ENCODE measurements at regions not wholly inside any gene's neighbourhood (a gene's known extent, or its start where the extent isn't known, plus 50 kb on each side); places are given as distances from the start of the nearest gene placed in this dataset.

- Histone ChIP-seq H3K4me3 (ENCODE audit: control insufficient read depth in 2 of 3, extremely low read depth in 1 of 3, insufficient read depth in 2 of 3, low read depth in 1 of 3, low read length in 3 of 3) (no peak overlapping the region), H3K36me3 (ENCODE audit: control insufficient read depth in 2 of 2, extremely low read depth in 1 of 2, insufficient read depth in 2 of 2, low read length in 2 of 2) (no peaks in the 10 kb centered on the region), H3K27ac (ENCODE audit: control insufficient read depth, insufficient read depth, low read length) (no peak overlapping the region), H3K27me3 (ENCODE audit: control insufficient read depth, extremely low read depth, insufficient read depth, low read length) (no peaks in the 10 kb centered on the region), H3K9me3 (ENCODE audit: control insufficient read depth, low read depth, low read length) (no peaks in the 10 kb centered on the region), H3K9me1 (ENCODE audit: control insufficient read depth, extremely low read depth, insufficient read depth, low read length) (no peaks in the 10 kb centered on the region), H3K4me2 (ENCODE audit: control insufficient read depth, extremely low read depth, insufficient read depth, low read depth, low read length) (no peak overlapping the region), H2AFZ (ENCODE audit: control insufficient read depth, low read length) (no peak overlapping the region), H3K9ac (ENCODE audit: control insufficient read depth, extremely low read depth, insufficient read depth, low read length) (no peak overlapping the region), H3K4me1 (ENCODE audit: control insufficient read depth, extremely low read depth, insufficient read depth, low read length) (no peaks in the 10 kb centered on the region), H4K20me1 (ENCODE audit: control insufficient read depth, extremely low read depth, insufficient read depth, low read length) (no peaks in the 10 kb centered on the region), H3K79me2 (ENCODE audit: control insufficient read depth, insufficient read depth, low read length) (no peaks in the 10 kb centered on the region)
- DNase-seq (ENCODE audit: low read depth, low spot score): no peak
- FAIRE-seq: no peak
- dilution Hi-C loops (cut with MboI; ENCODE audit: extremely low pct_ligation_motif_present, low sequenced_read_pairs): no loop called here
- TF ChIP-seq EZH2 (IDR thresholded peaks at IDR 0.05; ENCODE audit: low read length) (no peak), CTCF (optimal IDR thresholded peaks at IDR 0.05 in 1 of 3, IDR thresholded peaks at IDR 0.05 in 1 of 3, conservative IDR thresholded peaks at IDR 0.05 in 1 of 3; ENCODE audit: extremely low read depth in 1 of 3, insufficient read depth in 2 of 3, low read length in 3 of 3) (no peak)
These were observed 72.1 kb upstream of the SEMA6A start for GRCh38 chr5:116646611-116647289.

- no peak overlapping the region for H3K4me2 ChIP-seq (ENCODE audit: control insufficient read depth, extremely low read depth, insufficient read depth, low read depth, low read length)
- no peaks in the 10 kb centered on the region for H3K36me3 ChIP-seq (ENCODE audit: control insufficient read depth in 2 of 2, extremely low read depth in 1 of 2, insufficient read depth in 2 of 2, low read length in 2 of 2)
- DNase-seq (ENCODE audit: low read depth, low spot score): no peak
- no peak overlapping the region for H3K9ac ChIP-seq (ENCODE audit: control insufficient read depth, extremely low read depth, insufficient read depth, low read length)
- FAIRE-seq: no peak
- no peak overlapping the region for H3K27ac ChIP-seq (ENCODE audit: control insufficient read depth, insufficient read depth, low read length)
- H2AFZ ChIP-seq (ENCODE audit: control insufficient read depth, low read length): no peak overlapping the region
- H3K4me3 ChIP-seq (ENCODE audit: control insufficient read depth in 2 of 3, extremely low read depth in 1 of 3, insufficient read depth in 2 of 3, low read depth in 1 of 3, low read length in 3 of 3): no peak overlapping the region
- no peaks in the 10 kb centered on the region for H3K27me3 ChIP-seq (ENCODE audit: control insufficient read depth, extremely low read depth, insufficient read depth, low read length)
- TF ChIP-seq CTCF (optimal IDR thresholded peaks at IDR 0.05 in 1 of 3, IDR thresholded peaks at IDR 0.05 in 1 of 3, conservative IDR thresholded peaks at IDR 0.05 in 1 of 3; ENCODE audit: extremely low read depth in 1 of 3, insufficient read depth in 2 of 3, low read length in 3 of 3) (no peak), EZH2 (IDR thresholded peaks at IDR 0.05; ENCODE audit: low read length) (no peak)
- no peaks in the 10 kb centered on the region for H3K9me3 ChIP-seq (ENCODE audit: control insufficient read depth, low read depth, low read length)
- H3K9me1 ChIP-seq (ENCODE audit: control insufficient read depth, extremely low read depth, insufficient read depth, low read length): no peaks in the 10 kb centered on the region
- H4K20me1 ChIP-seq (ENCODE audit: control insufficient read depth, extremely low read depth, insufficient read depth, low read length): no peaks in the 10 kb centered on the region
- dilution Hi-C loops (cut with MboI; ENCODE audit: extremely low pct_ligation_motif_present, low sequenced_read_pairs): no loop called here
- H3K4me1 ChIP-seq (ENCODE audit: control insufficient read depth, extremely low read depth, insufficient read depth, low read length): no peaks in the 10 kb centered on the region
- no peaks in the 10 kb centered on the region for H3K79me2 ChIP-seq (ENCODE audit: control insufficient read depth, insufficient read depth, low read length)
These were observed 71.0 kb upstream of the SEMA6A start for GRCh38 chr5:116645627-116646026.

Measured in keratinocyte (primary cell).